ENCODE measurements at regions not wholly inside any gene's neighbourhood (a gene's known extent, or its start where the extent isn't known, plus 50 kb on each side); places are given as distances from the start of the nearest gene placed in this dataset.

- Histone ChIP-seq H3F3A (replicated peaks; ENCODE audit: low read depth) (no peaks in the 10 kb centered on the region), H3K36me3 (ENCODE audit: insufficient read depth) (no peaks in the 10 kb centered on the region), H3K4me1 (ENCODE audit: insufficient read depth) (peaks cover 26% of the 10 kb centered on the region), H3K4me3 (no peak overlapping the region), H3K79me2 (replicated peaks; ENCODE audit: insufficient read depth) (no peaks in the 10 kb centered on the region), H3K27ac (ENCODE audit: low read depth) (no peak overlapping the region), H4K20me1 (replicated peaks; ENCODE audit: insufficient read depth) (no peaks in the 10 kb centered on the region), H3K9me2 (ENCODE audit: insufficient read depth) (peaks cover 7% of the 10 kb centered on the region), H3K4me2 (no peak overlapping the region), H2AFZ (no peak overlapping the region), H3K27me3 (ENCODE audit: insufficient read depth) (no peaks in the 10 kb centered on the region)
- TF ChIP-seq ETS1 (IDR thresholded peaks at IDR 0.05) (no peak), STAT1 (IDR thresholded peaks at IDR 0.05; ENCODE audit: unreplicated experiment) (no peak), EZH2 (IDR thresholded peaks at IDR 0.05; ENCODE audit: low read depth, unreplicated experiment) (no peak)
- Mint-ChIP-seq H3K9me3 (no peaks in the 10 kb centered on the region; the same call in 2 of the 3 replicates), H3K36me3 (ENCODE audit: low read depth) (peaks cover 4% of the 10 kb centered on the region; the same call in 2 of the 3 replicates), H3K4me3 (no peak overlapping the region), H3K27ac (no peak overlapping the region), H3K27me3 (ENCODE audit: insufficient read depth, low read depth, poor library complexity) (no peaks in the 10 kb centered on the region), H3K4me1 (peaks cover 30% of the 10 kb centered on the region)
- ATAC-seq = no peak
- no peak for DNase-seq (ENCODE audit: low spot score)
Observed at GRCh38 chr5:68404246-68404645, 188.7 kb downstream of the PIK3R1 start.

DNA sequence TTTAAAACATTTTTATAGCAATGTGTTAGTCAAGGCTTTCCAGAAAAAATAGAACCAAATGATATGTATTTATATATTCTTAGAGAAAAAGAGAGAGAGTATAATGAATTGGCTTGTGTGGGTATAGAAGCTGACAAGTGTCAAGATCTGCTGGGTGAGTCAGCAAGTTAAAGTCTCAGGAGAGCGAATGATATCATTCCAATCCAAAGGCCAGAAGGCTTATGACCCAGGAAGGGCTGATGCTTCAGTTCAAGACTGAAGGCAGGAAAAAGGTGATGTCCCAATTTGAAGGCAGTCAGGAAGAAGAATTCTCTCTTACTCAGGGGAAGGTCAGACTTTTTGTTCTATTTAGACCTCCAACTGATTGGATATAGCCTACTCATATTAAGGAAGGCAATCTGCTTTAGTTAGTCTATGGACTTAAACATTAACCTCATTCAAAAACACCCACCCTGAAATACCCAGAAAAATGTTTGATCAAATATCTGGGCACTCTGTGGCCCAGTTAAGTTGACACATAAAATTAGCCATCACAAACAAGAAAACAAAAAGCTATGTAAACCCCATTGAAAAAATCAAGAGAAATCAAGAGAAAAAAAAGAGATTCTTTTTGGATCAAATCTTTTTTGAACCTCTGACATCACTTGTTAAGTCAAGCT is 189.6 kb downstream of the PIK3R1 start:
- ATAC-seq = no peak
- H3K4me3 ChIP-seq = no peak overlapping the region
- no peak overlapping the region for H3K4me3 Mint-ChIP-seq

More for the DNA sequence above, 189.6 kb downstream of the PIK3R1 start:
- Mint-ChIP-seq H3K27ac (no peak overlapping the region; the same call in 1 of the 2 replicates), H3K4me1 (peaks cover 31% of the 10 kb centered on the region), H3K27me3 (ENCODE audit: insufficient read depth, low read depth, poor library complexity) (no peaks in the 10 kb centered on the region), H3K9me3 (no peaks in the 10 kb centered on the region; the same call in 2 of the 3 replicates), H3K36me3 (ENCODE audit: low read depth) (peaks cover 4% of the 10 kb centered on the region; the same call in 2 of the 3 replicates)
- Histone ChIP-seq H3K4me2 (no peak overlapping the region), H2AFZ (no peak overlapping the region), H3K36me3 (ENCODE audit: insufficient read depth) (no peaks in the 10 kb centered on the region), H3K27ac (ENCODE audit: low read depth) (no peak overlapping the region), H3K27me3 (ENCODE audit: insufficient read depth) (no peaks in the 10 kb centered on the region), H4K20me1 (replicated peaks; ENCODE audit: insufficient read depth) (no peaks in the 10 kb centered on the region), H3K9me2 (ENCODE audit: insufficient read depth) (peaks cover 9% of the 10 kb centered on the region), H3F3A (replicated peaks; ENCODE audit: low read depth) (no peaks in the 10 kb centered on the region), H3K4me1 (ENCODE audit: insufficient read depth) (peaks cover 30% of the 10 kb centered on the region), H3K79me2 (replicated peaks; ENCODE audit: insufficient read depth) (no peaks in the 10 kb centered on the region)
- no peak for DNase-seq (ENCODE audit: low spot score)
- no peak for TF ChIP-seq JUNB (IDR thresholded peaks at IDR 0.05; ENCODE audit: unreplicated experiment)
- TF ChIP-seq CREB1 (CRISPR knock-in tag; IDR thresholded peaks at IDR 0.05; ENCODE audit: low read depth) = no peak
- TF ChIP-seq POLR2AphosphoS5 (IDR thresholded peaks at IDR 0.05; ENCODE audit: low read depth) = no peak
- TF ChIP-seq CTCF (conservative IDR thresholded peaks at IDR 0.05; ENCODE audit: low read depth in 2 of 2) = no peak

Measured in GM23338 (cell line).